Upper lobe of left lung (tissue), 6 donors: ENCODE measurements at regions not wholly inside any gene's neighbourhood (a gene's known extent, or its start where the extent isn't known, plus 50 kb on each side); places are given as distances from the start of the nearest gene placed in this dataset.

Experiments
- ATAC-seq, 2 donors: fragments of 200-7000 bp; cut with Tn5 transposase; one replicate each; pipeline ENCODE4 v1.9.1; 2022; ENCODE audit warnings: mild to moderate bottlenecking in 2 of 2, moderate library complexity in 2 of 2; ENCODE audit not compliant: low FRiP score in 2 of 2
- DNase-seq, 2 donors: peaks; one replicate each; pipeline ENCODE4 v3.0.0-alpha.2; 2019 to 2020
- H3K27ac ChIP-seq, 4 donors: fragments of 200-600 bp; sonication (generic); one replicate each; pipeline ENCODE4 v1.5.1; 2016 to 2019
- H3K27me3 ChIP-seq, 4 donors: fragments of 200-600 bp; sonication (generic); one replicate each; pipeline ENCODE4 v1.5.1; 2017 to 2019
- H3K36me3 ChIP-seq, 4 donors: fragments of 200-600 bp; sonication (generic); one replicate each; pipeline ENCODE4 v1.5.1; 2016 to 2019
- H3K4me1 ChIP-seq, 4 donors: fragments of 200-600 bp; sonication (generic); one replicate each; pipeline ENCODE4 v1.5.1; 2018 to 2019
- H3K4me3 ChIP-seq, 4 donors: fragments of 200-600 bp; sonication (generic); one replicate each; pipeline ENCODE4 v1.5.1; 2017 to 2019; ENCODE audit warnings: mild to moderate bottlenecking in 2 of 4, moderate library complexity in 1 of 4
- H3K9me3 ChIP-seq, 4 donors: fragments of 200-600 bp; sonication (generic); one replicate each; pipeline ENCODE4 v1.5.1; 2018 to 2019
- CTCF ChIP-seq, 6 experiments: fragments of 450-650 bp in 4 of 6; fragments of 200-600 bp in 2 of 6; sonication (generic) in 2 of 6; IDR thresholded peaks; one replicate each; pipeline ENCODE4 v1.5.1; 2016 to 2019; ENCODE audit warnings: antibody characterized with exemption in 6 of 6
- EP300 ChIP-seq, 4 donors: sonication (generic); formaldehyde crosslinking; IDR thresholded peaks; one replicate each; pipeline ENCODE4 v1.5.1; 2017; ENCODE audit warnings: antibody characterized with exemption in 4 of 4, control low read depth in 2 of 4
- POLR2A ChIP-seq, 4 donors: fragments of 450-650 bp; IDR thresholded peaks; one replicate each; pipeline ENCODE4 v1.5.1; 2016 to 2017; ENCODE audit warnings: antibody characterized with exemption in 4 of 4, mild to moderate bottlenecking in 2 of 4
- POLR2AphosphoS5 ChIP-seq, 2 donors: sonication (generic); formaldehyde crosslinking; IDR thresholded peaks; one replicate each; pipeline ENCODE4 v1.5.1; 2017; ENCODE audit warnings: antibody characterized with exemption in 2 of 2
- WGBS, 2 donors: methylation state at CpG; one replicate each; pipeline ENCODE4 v1.1.5; 2017 to 2018; 5-methylcytosine and 5-hydroxymethylcytosine counted together
- donor health status: DM: no; HTN: no; CAD: no; lungs with moderate emphysema.
- donor health status: DM: no; HTN: yes; CAD: no; lungs with severe emphysema.

- 76 to 85% methylated on average over 3 of the region's 3 CpGs for WGBS, 2 donors
- ATAC-seq: no peak
- no peaks in the 10 kb centered on the region for H3K4me1 ChIP-seq
- no peak overlapping the region for H3K4me3 ChIP-seq
- DNase-seq: no peak
- no peaks in the 10 kb centered on the region for H3K36me3 ChIP-seq
- no peak for TF ChIP-seq POLR2AphosphoS5 (IDR thresholded peaks at IDR 0.05)
- TF ChIP-seq EP300 (IDR thresholded peaks at IDR 0.05): no peak
- TF ChIP-seq POLR2A (IDR thresholded peaks at IDR 0.05): no peak
- TF ChIP-seq CTCF (IDR thresholded peaks at IDR 0.05): no peak
- H3K27ac ChIP-seq: no peak overlapping the region
- H3K27me3 ChIP-seq: no peaks in the 10 kb centered on the region
- peaks cover 0 to 4% (median 2%) of the 10 kb centered on the region in 4 donors for H3K9me3 ChIP-seq
These were observed 425.0 kb downstream of the HAPSTR1 start for GRCh38 chr16:9516444-9516843.

- no peak for DNase-seq
- no peaks in the 10 kb centered on the region for H3K27me3 ChIP-seq
- H3K36me3 ChIP-seq: no peaks in the 10 kb centered on the region
- H3K4me3 ChIP-seq: no peak overlapping the region
- no peak overlapping the region for H3K27ac ChIP-seq
- H3K9me3 ChIP-seq: peaks cover 0 to 2% (median under 1%) of the 10 kb centered on the region in 4 donors
- ATAC-seq: no peak
- H3K4me1 ChIP-seq: no peaks in the 10 kb centered on the region
- 59 to 72% methylated on average over 3 of the region's 3 CpGs for WGBS, 2 donors
- TF ChIP-seq POLR2A (IDR thresholded peaks at IDR 0.05): no peak
- no peak for TF ChIP-seq CTCF (IDR thresholded peaks at IDR 0.05)
- no peak for TF ChIP-seq POLR2AphosphoS5 (IDR thresholded peaks at IDR 0.05)
- no peak for TF ChIP-seq EP300 (IDR thresholded peaks at IDR 0.05)
These were observed 426.6 kb downstream of the HAPSTR1 start for GRCh38 chr16:9518051-9518450.

- no peak overlapping the region for H3K4me3 ChIP-seq
- no peak overlapping the region for H3K27ac ChIP-seq
- H3K4me1 ChIP-seq: no peaks in the 10 kb centered on the region
- TF ChIP-seq CTCF (IDR thresholded peaks at IDR 0.05): no peak
- 100% methylated on average over 2 of the region's 2 CpGs for WGBS, 2 donors
- H3K36me3 ChIP-seq: no peaks in the 10 kb centered on the region
- ATAC-seq (no peak), DNase-seq (no peak)
- H3K9me3 ChIP-seq: no peaks in the 10 kb centered on the region
- H3K27me3 ChIP-seq: no peaks in the 10 kb centered on the region
These were observed 427.1 kb downstream of the HAPSTR1 start for GRCh38 chr16:9518581-9518980.

DNA sequence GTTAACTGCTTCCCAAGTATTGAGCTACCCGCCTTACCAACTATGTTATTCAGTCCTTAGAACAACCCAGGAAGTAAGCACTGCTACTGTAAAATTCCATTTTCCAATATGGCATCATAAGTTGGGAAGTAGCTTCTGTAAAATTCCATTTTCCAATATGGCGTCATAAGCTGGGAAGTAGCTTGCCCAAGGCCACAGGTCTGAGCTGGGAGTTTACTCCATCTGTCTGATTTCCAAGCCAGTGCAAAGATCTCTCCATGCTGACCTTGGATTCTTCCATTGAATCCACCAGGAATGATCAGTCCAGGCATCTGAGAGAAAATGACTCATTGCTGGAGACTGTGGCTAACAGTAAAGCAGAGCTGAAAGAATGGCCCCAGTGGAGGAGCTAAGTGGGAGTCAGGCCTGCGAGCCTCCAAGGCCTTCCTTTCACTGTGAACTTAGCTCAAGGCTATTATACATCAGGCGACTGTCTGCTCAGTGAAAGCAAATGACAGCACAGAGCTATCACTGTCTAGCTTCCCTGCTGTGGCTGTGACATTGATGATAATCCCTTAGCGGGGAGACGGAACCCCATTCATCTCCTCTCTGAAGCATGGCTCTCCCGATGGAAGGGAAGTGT is 430.4 kb downstream of the HAPSTR1 start:
- no peaks in the 10 kb centered on the region for H3K9me3 ChIP-seq
- no peaks in the 10 kb centered on the region for H3K4me1 ChIP-seq
- H3K36me3 ChIP-seq: no peaks in the 10 kb centered on the region
- H3K27ac ChIP-seq: no peak overlapping the region
- H3K4me3 ChIP-seq: no peak overlapping the region
- DNase-seq: no peak
- no peak for TF ChIP-seq POLR2A (IDR thresholded peaks at IDR 0.05)
- TF ChIP-seq POLR2AphosphoS5 (IDR thresholded peaks at IDR 0.05): no peak
- TF ChIP-seq CTCF (IDR thresholded peaks at IDR 0.05): no peak
- no peak for TF ChIP-seq EP300 (IDR thresholded peaks at IDR 0.05)
- no peak for ATAC-seq
- H3K27me3 ChIP-seq: no peaks in the 10 kb centered on the region
- 65 to 67% methylated on average over 7 of the region's 7 CpGs for WGBS, 2 donors

- Histone ChIP-seq H3K36me3 (no peaks in the 10 kb centered on the region), H3K27ac (no peak overlapping the region), H3K4me1 (no peaks in the 10 kb centered on the region), H3K4me3 (no peak overlapping the region), H3K9me3 (no peaks in the 10 kb centered on the region), H3K27me3 (no peaks in the 10 kb centered on the region)
- 64 to 68% methylated on average over 5 of the region's 5 CpGs for WGBS, 2 donors
- ATAC-seq: no peak
- TF ChIP-seq CTCF (IDR thresholded peaks at IDR 0.05) (no peak), EP300 (IDR thresholded peaks at IDR 0.05) (no peak), POLR2AphosphoS5 (IDR thresholded peaks at IDR 0.05) (no peak), POLR2A (IDR thresholded peaks at IDR 0.05) (no peak)
- DNase-seq: no peak
These were observed 431.2 kb downstream of the HAPSTR1 start for GRCh38 chr16:9522614-9523013.
